Smooth muscle cell of the brain vasculature (primary cell): ENCODE measurements at regions not wholly inside any gene's neighbourhood (a gene's known extent, or its start where the extent isn't known, plus 50 kb on each side); places are given as distances from the start of the nearest gene placed in this dataset.

Experiments
- DNase-seq: peaks from one replicate; pipeline ENCODE4 v3.0.0-alpha.2; 2012; ENCODE audit warnings: low read depth, low spot score

- DNase-seq = no peak
Observed at GRCh38 chr1:212189352-212189738, 95.9 kb upstream of the PPP2R5A start.

- no peak for DNase-seq
Observed at GRCh38 chr1:212190169-212190568, 95.0 kb upstream of the PPP2R5A start.

GRCh38 chr1:212192261-212192998 lies 92.8 kb upstream of the PPP2R5A start:
- no peak for DNase-seq

GRCh38 chr1:212196355-212196754 lies 88.9 kb upstream of the PPP2R5A start:
- no peak for DNase-seq

GRCh38 chr1:212201461-212201860 lies 83.7 kb upstream of the PPP2R5A start:
- no peak for DNase-seq

GRCh38 chr1:212203630-212204029 lies 81.6 kb upstream of the PPP2R5A start:
- DNase-seq = no peak

- no peak for DNase-seq
Observed at GRCh38 chr1:212205006-212205405, 80.2 kb upstream of the PPP2R5A start.

GRCh38 chr1:212205843-212206242 lies 79.4 kb upstream of the PPP2R5A start:
- no peak for DNase-seq

- no peak for DNase-seq
Observed at GRCh38 chr1:212207118-212207517, 78.1 kb upstream of the PPP2R5A start.

- no peak for DNase-seq
Observed at GRCh38 chr1:212207822-212208520, 77.2 kb upstream of the PPP2R5A start.

GRCh38 chr1:212208978-212209644 lies 76.1 kb upstream of the PPP2R5A start:
- DNase-seq = no peak

- no peak for DNase-seq
Observed at GRCh38 chr1:212211371-212211770, 73.8 kb upstream of the PPP2R5A start.

- DNase-seq = no peak
Observed at GRCh38 chr1:212212343-212212742, 72.9 kb upstream of the PPP2R5A start.

GRCh38 chr1:212212906-212213305 lies 72.3 kb upstream of the PPP2R5A start:
- no peak for DNase-seq

GRCh38 chr1:212213784-212214183 lies 71.4 kb upstream of the PPP2R5A start:
- no peak for DNase-seq

GRCh38 chr1:212214325-212214724 lies 70.9 kb upstream of the PPP2R5A start:
- no peak for DNase-seq

GRCh38 chr1:212215910-212216309 lies 69.3 kb upstream of the PPP2R5A start:
- no peak for DNase-seq

- no peak for DNase-seq
Observed at GRCh38 chr1:212217633-212218032, 67.6 kb upstream of the PPP2R5A start.

GRCh38 chr1:212218065-212218464 lies 67.1 kb upstream of the PPP2R5A start:
- DNase-seq = no peak

- DNase-seq = peak; percentile 47
Observed at GRCh38 chr1:212218911-212219310, 66.3 kb upstream of the PPP2R5A start.

- DNase-seq = no peak
Observed at GRCh38 chr1:212219679-212220463, 65.3 kb upstream of the PPP2R5A start.

- no peak for DNase-seq
Observed at GRCh38 chr1:212221801-212222200, 63.4 kb upstream of the PPP2R5A start.
